ENCODE measurements at regions not wholly inside any gene's neighbourhood (a gene's known extent, or its start where the extent isn't known, plus 50 kb on each side); places are given as distances from the start of the nearest gene placed in this dataset.
A peak's percentile ranks its signal among the peaks of the same experiment; 100 is the strongest.

DNA sequence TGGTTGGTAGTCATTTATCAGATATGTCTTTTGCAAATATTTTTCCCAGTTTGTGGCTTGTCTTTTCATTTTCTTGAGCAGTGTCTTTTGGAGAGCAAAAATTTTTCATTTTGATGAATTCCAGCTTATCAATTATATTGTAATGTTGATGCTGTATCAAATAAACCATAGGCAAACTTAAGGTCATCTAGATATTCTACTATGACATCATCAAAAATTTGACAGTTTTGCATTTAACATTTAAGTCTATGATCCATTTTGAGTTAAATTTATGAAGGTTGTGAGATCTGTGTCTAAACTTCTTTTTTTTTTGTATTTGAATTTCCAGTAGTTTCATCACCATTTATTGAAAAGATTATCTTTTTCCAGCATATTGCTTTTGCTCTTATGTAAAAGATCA is 505.5 kb upstream of the COX7C start:
- no peak for DNase-seq
- intact Hi-C loops (cut with DNase I; ENCODE audit: low total_unique reads): no loop called here
- Histone ChIP-seq H3K9me3 (peaks cover 0 to 7% (median 2%) of the 10 kb centered on the region in 4 donors), H3K4me3 (no peak overlapping the region), H3K27ac (no peak overlapping the region), H3K4me1 (no peaks in the 10 kb centered on the region), H3K27me3 (no peaks in the 10 kb centered on the region), H3K36me3 (no peaks in the 10 kb centered on the region)
- TF ChIP-seq, protein P1, sequence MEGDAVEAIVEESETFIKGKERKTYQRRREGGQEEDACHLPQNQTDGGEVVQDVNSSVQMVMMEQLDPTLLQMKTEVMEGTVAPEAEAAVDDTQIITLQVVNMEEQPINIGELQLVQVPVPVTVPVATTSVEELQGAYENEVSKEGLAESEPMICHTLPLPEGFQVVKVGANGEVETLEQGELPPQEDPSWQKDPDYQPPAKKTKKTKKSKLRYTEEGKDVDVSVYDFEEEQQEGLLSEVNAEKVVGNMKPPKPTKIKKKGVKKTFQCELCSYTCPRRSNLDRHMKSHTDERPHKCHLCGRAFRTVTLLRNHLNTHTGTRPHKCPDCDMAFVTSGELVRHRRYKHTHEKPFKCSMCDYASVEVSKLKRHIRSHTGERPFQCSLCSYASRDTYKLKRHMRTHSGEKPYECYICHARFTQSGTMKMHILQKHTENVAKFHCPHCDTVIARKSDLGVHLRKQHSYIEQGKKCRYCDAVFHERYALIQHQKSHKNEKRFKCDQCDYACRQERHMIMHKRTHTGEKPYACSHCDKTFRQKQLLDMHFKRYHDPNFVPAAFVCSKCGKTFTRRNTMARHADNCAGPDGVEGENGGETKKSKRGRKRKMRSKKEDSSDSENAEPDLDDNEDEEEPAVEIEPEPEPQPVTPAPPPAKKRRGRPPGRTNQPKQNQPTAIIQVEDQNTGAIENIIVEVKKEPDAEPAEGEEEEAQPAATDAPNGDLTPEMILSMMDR (IDR thresholded peaks at IDR 0.05): no peak
- TF ChIP-seq EP300 (IDR thresholded peaks at IDR 0.05): no peak
- no peak for TF ChIP-seq POLR2A (IDR thresholded peaks at IDR 0.05)
- TF ChIP-seq POLR2AphosphoS5 (IDR thresholded peaks at IDR 0.05): no peak

DNA sequence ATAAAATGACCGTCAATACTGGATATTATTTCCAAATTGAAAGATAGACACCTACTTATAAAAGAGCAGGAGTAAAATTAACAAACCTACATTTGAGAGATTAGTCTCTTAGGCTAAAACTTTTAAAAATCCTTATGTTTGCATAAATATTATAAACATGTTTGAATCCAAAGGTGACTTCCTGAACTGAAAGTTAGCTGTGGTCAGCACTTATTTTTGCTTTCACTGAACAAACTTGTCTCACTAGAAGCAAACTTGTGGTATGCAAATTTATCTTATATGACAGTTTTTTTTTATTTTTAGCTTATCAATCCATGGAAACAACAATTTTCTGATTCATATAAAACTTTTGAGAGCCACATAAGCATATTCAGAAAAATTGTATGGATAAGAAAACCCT is 502.6 kb upstream of the COX7C start:
- 82 to 93% (median 89%) methylated on average over 1 of the region's 1 CpG for WGBS, 5 donors
- no peaks in the 10 kb centered on the region for H3K4me1 ChIP-seq
- no peak for DNase-seq
- TF ChIP-seq POLR2A (IDR thresholded peaks at IDR 0.05): no peak
- no peak for TF ChIP-seq EP300 (IDR thresholded peaks at IDR 0.05)
- TF ChIP-seq, protein P1 (IDR thresholded peaks at IDR 0.05): no peak
- no peak for TF ChIP-seq POLR2AphosphoS5 (IDR thresholded peaks at IDR 0.05)
- intact Hi-C loops (cut with DNase I; ENCODE audit: low total_unique reads): no loop called here
- H3K9me3 ChIP-seq: peaks cover 0 to 4% (median 0%) of the 10 kb centered on the region in 4 donors
- no peaks in the 10 kb centered on the region for H3K27me3 ChIP-seq
- H3K36me3 ChIP-seq: no peaks in the 10 kb centered on the region
- no peak overlapping the region for H3K27ac ChIP-seq
- H3K4me3 ChIP-seq: no peak overlapping the region

DNA sequence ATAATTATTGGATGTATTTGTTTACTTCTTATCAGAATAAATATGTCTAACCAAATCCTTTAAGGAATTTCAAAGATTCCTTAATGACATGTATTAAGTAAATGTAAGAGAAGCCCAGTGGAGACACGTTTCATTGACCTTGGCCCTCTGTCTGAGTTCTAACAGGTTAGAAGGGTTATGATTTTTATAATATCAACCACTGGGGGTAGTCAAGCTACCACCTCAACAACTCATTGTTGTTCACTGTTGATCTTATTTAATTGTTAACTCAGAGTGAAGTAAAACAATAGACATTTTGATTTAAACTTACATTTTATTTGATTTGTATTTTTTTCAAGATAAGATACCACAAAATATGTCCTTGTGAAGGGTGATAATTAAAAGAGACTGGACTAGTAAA is 499.2 kb upstream of the COX7C start:
- no peak overlapping the region for H3K27ac ChIP-seq
- H3K36me3 ChIP-seq: no peaks in the 10 kb centered on the region
- TF ChIP-seq POLR2AphosphoS5 (IDR thresholded peaks at IDR 0.05): no peak
- TF ChIP-seq POLR2A (IDR thresholded peaks at IDR 0.05): no peak
- no peak for TF ChIP-seq EP300 (IDR thresholded peaks at IDR 0.05)
- TF ChIP-seq, protein P1 (IDR thresholded peaks at IDR 0.05): peak in 1 of 7 experiments; percentile 12
- 11 to 24% (median 23%) methylated on average over 1 of the region's 1 CpG for WGBS, 5 donors
- DNase-seq: no peak
- no peaks in the 10 kb centered on the region for H3K9me3 ChIP-seq
- H3K4me3 ChIP-seq: no peak overlapping the region
- H3K4me1 ChIP-seq: no peaks in the 10 kb centered on the region
- H3K27me3 ChIP-seq: no peaks in the 10 kb centered on the region
- intact Hi-C loops (cut with DNase I; ENCODE audit: low total_unique reads): no loop called here

DNA sequence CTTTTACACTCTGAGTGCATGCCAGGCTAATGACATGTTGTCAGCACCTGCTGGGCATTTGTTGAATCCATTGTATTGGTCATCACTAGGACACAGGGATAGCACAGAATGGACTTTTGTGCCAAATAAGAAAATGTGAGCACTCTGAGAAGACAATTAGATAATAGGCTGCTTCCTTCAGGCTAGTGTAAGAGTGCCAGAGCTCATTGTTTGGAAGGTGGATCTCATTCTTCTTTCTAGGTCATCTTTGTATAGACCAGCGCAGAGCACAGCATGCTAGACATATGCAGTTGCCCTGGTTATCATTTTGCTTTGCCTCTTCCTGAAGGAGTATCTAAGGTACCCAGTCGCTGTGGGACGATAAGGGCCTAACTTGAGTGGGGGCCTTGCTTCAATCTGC is 493.4 kb upstream of the COX7C start:
- no peaks in the 10 kb centered on the region for H3K27me3 ChIP-seq
- DNase-seq: no peak
- WGBS, 5 donors: 88 to 94% (median 90%) methylated on average over 3 of the region's 3 CpGs
- no peak overlapping the region for H3K4me3 ChIP-seq
- H3K9me3 ChIP-seq: no peaks in the 10 kb centered on the region
- no peaks in the 10 kb centered on the region for H3K36me3 ChIP-seq
- TF ChIP-seq POLR2AphosphoS5 (IDR thresholded peaks at IDR 0.05) (no peak), POLR2A (IDR thresholded peaks at IDR 0.05) (no peak), EP300 (IDR thresholded peaks at IDR 0.05) (no peak)
- TF ChIP-seq, protein P1 (IDR thresholded peaks at IDR 0.05): no peak
- H3K4me1 ChIP-seq: no peaks in the 10 kb centered on the region
- intact Hi-C loops (cut with DNase I; ENCODE audit: low total_unique reads): no loop called here
- no peak overlapping the region for H3K27ac ChIP-seq

Data from stomach (tissue), 8 donors.